Neural progenitor cell (in vitro differentiated cells): ENCODE measurements at regions not wholly inside any gene's neighbourhood (a gene's known extent, or its start where the extent isn't known, plus 50 kb on each side); places are given as distances from the start of the nearest gene placed in this dataset.

Source experiments
- EZH2 ChIP-seq: fragments of 200-600 bp; sonication (generic); IDR thresholded peaks from 2 replicates; pipeline ENCODE4 v1.6.1; 2017; ENCODE audit warnings: antibody characterized with exemption, mild to moderate bottlenecking, moderate library complexity
- TF ChIP-seq, protein P1 (sequence below): fragments of 200-600 bp; sonication (generic); IDR thresholded peaks from 2 replicates; pipeline ENCODE4 v1.5.1; 2017; ENCODE audit warnings: antibody characterized with exemption, mild to moderate bottlenecking

DNA sequence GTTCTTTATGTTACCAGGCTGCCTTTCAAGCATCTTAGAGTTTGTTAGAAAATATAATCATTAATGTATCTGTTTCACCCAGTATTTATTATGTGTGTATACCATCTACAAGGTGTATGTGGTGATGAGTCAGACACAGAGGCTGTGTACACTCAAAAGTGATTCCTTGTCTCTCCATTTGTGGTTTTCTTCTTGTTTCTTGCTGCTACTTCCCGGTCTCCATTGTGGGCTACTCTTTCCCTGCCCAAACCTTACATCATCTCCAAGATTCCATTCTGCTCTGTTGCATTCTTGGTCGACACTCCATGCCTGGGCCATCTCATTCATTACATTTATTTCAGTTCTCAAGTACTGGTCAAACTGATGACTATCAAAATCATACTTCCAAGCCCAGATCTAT, 182.2 kb upstream of the STXBP5 start:
- TF ChIP-seq EZH2, result no peak
- TF ChIP-seq, protein P1, sequence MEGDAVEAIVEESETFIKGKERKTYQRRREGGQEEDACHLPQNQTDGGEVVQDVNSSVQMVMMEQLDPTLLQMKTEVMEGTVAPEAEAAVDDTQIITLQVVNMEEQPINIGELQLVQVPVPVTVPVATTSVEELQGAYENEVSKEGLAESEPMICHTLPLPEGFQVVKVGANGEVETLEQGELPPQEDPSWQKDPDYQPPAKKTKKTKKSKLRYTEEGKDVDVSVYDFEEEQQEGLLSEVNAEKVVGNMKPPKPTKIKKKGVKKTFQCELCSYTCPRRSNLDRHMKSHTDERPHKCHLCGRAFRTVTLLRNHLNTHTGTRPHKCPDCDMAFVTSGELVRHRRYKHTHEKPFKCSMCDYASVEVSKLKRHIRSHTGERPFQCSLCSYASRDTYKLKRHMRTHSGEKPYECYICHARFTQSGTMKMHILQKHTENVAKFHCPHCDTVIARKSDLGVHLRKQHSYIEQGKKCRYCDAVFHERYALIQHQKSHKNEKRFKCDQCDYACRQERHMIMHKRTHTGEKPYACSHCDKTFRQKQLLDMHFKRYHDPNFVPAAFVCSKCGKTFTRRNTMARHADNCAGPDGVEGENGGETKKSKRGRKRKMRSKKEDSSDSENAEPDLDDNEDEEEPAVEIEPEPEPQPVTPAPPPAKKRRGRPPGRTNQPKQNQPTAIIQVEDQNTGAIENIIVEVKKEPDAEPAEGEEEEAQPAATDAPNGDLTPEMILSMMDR, result no peak
